SH-SY5Y (cell line): ENCODE measurements at regions not wholly inside any gene's neighbourhood (a gene's known extent, or its start where the extent isn't known, plus 50 kb on each side); places are given as distances from the start of the nearest gene placed in this dataset.

ENCODE experiments used
- GATA2 ChIP-seq: IDR thresholded peaks from 2 replicates; pipeline ENCODE4 v1.6.1; 2011; ENCODE audit warnings: mild to moderate bottlenecking, low read depth, low read length
- GATA3 ChIP-seq: IDR thresholded peaks from 2 replicates; pipeline ENCODE4 v1.6.1; 2011; ENCODE audit warnings: low read depth, mild to moderate bottlenecking, low read length, moderate library complexity

GRCh38 chr4:156628858-156629257 lies 342.7 kb downstream of the PDGFC start:
- TF ChIP-seq GATA3 (no peak), GATA2 (no peak)

- TF ChIP-seq GATA2, result no peak
- TF ChIP-seq GATA3, result no peak
These were observed 348.2 kb downstream of the PDGFC start for GRCh38 chr4:156623376-156623775.

DNA sequence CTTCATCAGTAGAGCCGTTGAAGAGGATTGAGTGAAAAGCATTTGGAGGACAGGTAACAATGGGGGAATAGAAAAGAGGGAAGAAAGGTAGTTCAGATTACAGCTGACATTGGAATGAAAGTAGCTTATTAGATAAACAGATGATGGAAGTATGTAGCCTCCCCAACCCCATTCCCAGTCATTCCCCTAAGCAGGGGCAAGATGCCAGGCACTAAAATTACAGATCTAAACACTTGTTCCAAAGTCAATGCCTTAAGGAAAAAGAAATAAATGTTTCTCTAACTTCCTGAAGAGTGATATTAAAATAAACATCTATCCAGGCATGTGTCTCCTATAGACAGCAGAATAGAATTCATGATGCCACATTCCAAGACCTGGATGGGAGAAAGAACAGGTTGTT lies 350.8 kb downstream of the PDGFC start:
- TF ChIP-seq GATA2 (no peak), GATA3 (no peak)

- no peak for TF ChIP-seq GATA2
- no peak for TF ChIP-seq GATA3
These were observed 352.3 kb downstream of the PDGFC start for GRCh38 chr4:156619154-156619934.

GRCh38 chr4:156615066-156615531 lies 356.5 kb downstream of the PDGFC start:
- TF ChIP-seq GATA3 (no peak), GATA2 (no peak)

DNA sequence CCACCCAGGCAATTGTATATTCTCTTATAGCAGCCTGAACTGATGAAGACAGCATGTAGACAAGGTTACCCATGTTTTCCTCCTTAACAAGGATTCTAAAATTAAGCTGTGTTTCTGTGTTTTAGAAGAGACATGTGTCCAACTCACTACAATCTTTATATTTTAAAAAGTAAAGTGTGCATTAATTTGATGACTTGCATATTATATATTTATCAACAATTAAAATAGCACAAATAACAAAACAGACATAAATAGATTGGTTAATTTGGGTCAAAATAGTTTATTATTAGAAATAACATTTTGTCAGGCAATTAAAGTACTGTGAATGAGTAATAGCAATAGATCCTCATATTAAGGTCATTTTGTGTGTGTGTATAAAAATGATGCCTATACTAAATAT lies 357.1 kb downstream of the PDGFC start:
- TF ChIP-seq GATA3 (no peak), GATA2 (no peak)

- no peak for TF ChIP-seq GATA3
- no peak for TF ChIP-seq GATA2
These were observed 362.2 kb downstream of the PDGFC start for GRCh38 chr4:156609421-156609820.

DNA sequence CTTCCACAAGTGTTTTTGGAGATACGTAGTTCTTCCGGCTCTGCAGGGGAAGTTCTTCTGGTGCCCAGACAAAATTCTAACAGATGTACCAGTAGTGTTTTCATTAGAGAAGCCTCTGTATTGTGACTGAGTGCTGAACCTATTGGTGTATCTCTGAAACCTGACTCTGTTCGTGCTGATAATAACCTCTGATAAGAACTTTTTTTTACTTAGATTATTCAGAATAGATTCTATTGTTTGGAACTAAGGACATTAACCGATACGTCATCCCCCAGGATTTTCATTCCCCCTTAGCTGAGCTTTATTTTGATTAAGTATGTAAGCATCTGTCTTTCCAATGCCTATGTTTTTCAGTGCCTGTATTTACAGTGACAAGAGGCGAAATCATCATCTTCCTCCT lies 362.9 kb downstream of the PDGFC start:
- TF ChIP-seq GATA2, result no peak
- no peak for TF ChIP-seq GATA3

DNA sequence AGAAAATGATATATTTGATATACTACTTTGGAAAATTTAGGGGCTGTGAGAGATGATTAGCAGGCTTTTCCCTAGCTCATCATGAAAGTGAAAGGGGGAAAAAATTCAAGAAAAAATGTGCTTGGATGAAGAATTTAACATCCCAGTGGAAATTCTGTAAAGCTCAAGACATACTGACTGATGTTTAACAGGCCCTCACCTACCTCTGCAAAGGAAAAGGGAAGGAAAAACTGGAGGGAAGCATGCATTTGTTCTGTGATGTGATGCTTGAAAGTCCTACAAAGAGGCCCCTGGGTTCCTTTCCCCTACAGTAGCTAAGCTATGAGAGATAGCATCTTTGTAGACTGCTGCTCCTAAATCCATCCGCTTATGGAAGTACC lies 364.1 kb downstream of the PDGFC start:
- no peak for TF ChIP-seq GATA3
- TF ChIP-seq GATA2, result no peak

GRCh38 chr4:156606554-156607477 lies 364.8 kb downstream of the PDGFC start:
- TF ChIP-seq GATA2 (no peak), GATA3 (no peak)

- no peak for TF ChIP-seq GATA3
- TF ChIP-seq GATA2, result no peak
These were observed 373.4 kb downstream of the PDGFC start for GRCh38 chr4:156598138-156598681.

DNA sequence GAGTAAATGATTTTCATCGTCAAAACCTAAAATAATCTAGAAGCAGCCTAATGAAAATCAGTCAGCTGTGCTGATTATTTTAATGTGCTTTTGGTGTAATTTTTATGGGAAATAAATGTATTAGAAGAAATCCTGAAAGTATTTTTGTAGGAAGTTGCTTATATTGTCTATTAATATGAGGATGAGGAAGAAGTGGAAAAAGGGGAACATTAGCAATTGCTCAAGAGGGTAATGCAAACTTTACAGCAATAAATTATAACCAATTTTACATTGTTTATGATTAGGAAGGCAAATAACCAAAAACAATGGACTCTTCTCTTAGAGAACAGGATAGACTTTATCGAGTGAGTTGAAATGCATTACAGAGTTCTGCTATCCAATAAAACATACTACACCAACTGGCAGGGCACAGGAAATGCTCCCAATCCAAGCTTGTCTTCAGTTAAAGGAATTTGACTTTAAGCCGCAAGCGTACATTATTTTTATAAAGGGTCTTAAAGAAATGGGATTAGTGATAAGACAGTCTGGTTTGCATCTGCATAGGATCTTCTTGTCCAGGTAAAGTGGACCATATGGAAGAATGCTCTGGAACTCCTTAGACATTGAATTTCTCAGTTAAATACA lies 374.8 kb downstream of the PDGFC start:
- TF ChIP-seq GATA2 (no peak), GATA3 (no peak)

GRCh38 chr4:156596026-156596425 lies 375.6 kb downstream of the PDGFC start:
- TF ChIP-seq GATA2, result no peak
- no peak for TF ChIP-seq GATA3

- no peak for TF ChIP-seq GATA2
- TF ChIP-seq GATA3, result no peak
These were observed 376.6 kb downstream of the PDGFC start for GRCh38 chr4:156595041-156595440.
